Kidney epithelial cell (primary cell): ENCODE measurements at regions not wholly inside any gene's neighbourhood (a gene's known extent, or its start where the extent isn't known, plus 50 kb on each side); places are given as distances from the start of the nearest gene placed in this dataset.

Experiments
- DNase-seq: peaks from one replicate; pipeline ENCODE4 v3.0.0-alpha.2; 2010; ENCODE audit warnings: low read depth
- H3K27me3 ChIP-seq: 2 replicates; pipeline ENCODE4 v1.6.0; 2011; ENCODE audit warnings: low read length; ENCODE audit not compliant: control insufficient read depth, insufficient read depth
- H3K36me3 ChIP-seq: 2 replicates; pipeline ENCODE4 v1.5.1; 2011; ENCODE audit warnings: low read length; ENCODE audit not compliant: control insufficient read depth, insufficient read depth
- H3K4me3 ChIP-seq: 2 replicates; pipeline ENCODE4 v1.5.1; 2011; ENCODE audit warnings: low read depth, mild to moderate bottlenecking, control low read depth, low read length
- TF ChIP-seq, protein P1 (sequence below): IDR thresholded peaks from 2 replicates; pipeline ENCODE4 v1.5.1; 2011; ENCODE audit warnings: mild to moderate bottlenecking, moderate library complexity, low read length, control low read depth, inconsistent platforms; ENCODE audit not compliant: insufficient read depth, poor library complexity, severe bottlenecking

GRCh38 chr19:5225486-5226345, 114.9 kb downstream of the PTPRS start:
- Histone ChIP-seq H3K27me3 (peaks cover 6% of the 10 kb centered on the region), H3K4me3 (no peak overlapping the region), H3K36me3 (no peaks in the 10 kb centered on the region)
- no peak for DNase-seq
- TF ChIP-seq, protein P1, sequence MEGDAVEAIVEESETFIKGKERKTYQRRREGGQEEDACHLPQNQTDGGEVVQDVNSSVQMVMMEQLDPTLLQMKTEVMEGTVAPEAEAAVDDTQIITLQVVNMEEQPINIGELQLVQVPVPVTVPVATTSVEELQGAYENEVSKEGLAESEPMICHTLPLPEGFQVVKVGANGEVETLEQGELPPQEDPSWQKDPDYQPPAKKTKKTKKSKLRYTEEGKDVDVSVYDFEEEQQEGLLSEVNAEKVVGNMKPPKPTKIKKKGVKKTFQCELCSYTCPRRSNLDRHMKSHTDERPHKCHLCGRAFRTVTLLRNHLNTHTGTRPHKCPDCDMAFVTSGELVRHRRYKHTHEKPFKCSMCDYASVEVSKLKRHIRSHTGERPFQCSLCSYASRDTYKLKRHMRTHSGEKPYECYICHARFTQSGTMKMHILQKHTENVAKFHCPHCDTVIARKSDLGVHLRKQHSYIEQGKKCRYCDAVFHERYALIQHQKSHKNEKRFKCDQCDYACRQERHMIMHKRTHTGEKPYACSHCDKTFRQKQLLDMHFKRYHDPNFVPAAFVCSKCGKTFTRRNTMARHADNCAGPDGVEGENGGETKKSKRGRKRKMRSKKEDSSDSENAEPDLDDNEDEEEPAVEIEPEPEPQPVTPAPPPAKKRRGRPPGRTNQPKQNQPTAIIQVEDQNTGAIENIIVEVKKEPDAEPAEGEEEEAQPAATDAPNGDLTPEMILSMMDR: peak; percentile 58

- peaks cover 6% of the 10 kb centered on the region for H3K27me3 ChIP-seq
- TF ChIP-seq, protein P1: no peak
- no peak for DNase-seq
- no peaks in the 10 kb centered on the region for H3K36me3 ChIP-seq
- H3K4me3 ChIP-seq: no peak overlapping the region
These were observed 116.1 kb downstream of the PTPRS start for GRCh38 chr19:5224480-5224879.

- no peaks in the 10 kb centered on the region for H3K27me3 ChIP-seq
- DNase-seq: no peak
- TF ChIP-seq, protein P1: no peak
- no peak overlapping the region for H3K4me3 ChIP-seq
- no peaks in the 10 kb centered on the region for H3K36me3 ChIP-seq
These were observed 117.7 kb downstream of the PTPRS start for GRCh38 chr19:5222821-5223321.

- no peak for DNase-seq
- TF ChIP-seq, protein P1: no peak
These were observed 118.4 kb downstream of the PTPRS start for GRCh38 chr19:5222178-5222577.

GRCh38 chr19:5220866-5221265, 119.7 kb downstream of the PTPRS start:
- Histone ChIP-seq H3K36me3 (no peaks in the 10 kb centered on the region), H3K27me3 (no peaks in the 10 kb centered on the region), H3K4me3 (no peak overlapping the region)
- TF ChIP-seq, protein P1: no peak
- DNase-seq: no peak

More at GRCh38 chr19:5222178-5222577, 118.4 kb downstream of the PTPRS start:
- Histone ChIP-seq H3K4me3 (no peak overlapping the region), H3K27me3 (no peaks in the 10 kb centered on the region), H3K36me3 (no peaks in the 10 kb centered on the region)

DNA sequence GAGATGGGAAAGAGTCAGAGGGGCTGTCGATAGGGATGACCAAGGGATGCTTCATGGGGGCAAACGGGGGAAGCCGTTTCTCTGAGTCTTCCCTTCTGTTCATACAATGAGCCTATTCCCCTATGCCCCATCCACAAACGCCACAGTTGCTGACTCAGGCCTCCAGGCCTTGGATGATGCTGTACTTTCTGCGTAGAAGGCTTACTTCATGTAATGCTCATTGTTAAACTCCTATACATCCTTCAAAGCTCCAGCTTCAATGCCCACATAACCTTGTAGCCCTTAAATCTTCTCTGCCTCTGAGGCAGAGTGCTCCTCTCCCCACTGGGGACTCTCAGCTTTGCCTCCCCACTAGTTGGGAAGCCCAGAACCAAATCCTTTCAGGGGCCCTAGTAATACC, 120.3 kb downstream of the PTPRS start:
- no peaks in the 10 kb centered on the region for H3K27me3 ChIP-seq
- DNase-seq: no peak
- H3K4me3 ChIP-seq: no peak overlapping the region
- TF ChIP-seq, protein P1: no peak
- no peaks in the 10 kb centered on the region for H3K36me3 ChIP-seq
